Mesendoderm (in vitro differentiated cells): ENCODE measurements at regions not wholly inside any gene's neighbourhood (a gene's known extent, or its start where the extent isn't known, plus 50 kb on each side); places are given as distances from the start of the nearest gene placed in this dataset.

ENCODE experiments used
- DNase-seq: peaks from one replicate; pipeline ENCODE4 v3.0.0; 2013
- H2AK5ac ChIP-seq: 2 replicates; pipeline ENCODE4 v1.6.1; 2013; ENCODE audit warnings: low read length, inconsistent platforms
- H2BK120ac ChIP-seq: 2 replicates; pipeline ENCODE4 v1.6.1; 2013; ENCODE audit warnings: low read depth, mild to moderate bottlenecking, low read length, moderate library complexity, mixed read lengths
- H2BK15ac ChIP-seq: replicated peaks from 2 replicates; pipeline ENCODE4 v1.6.1; 2013; ENCODE audit warnings: low read depth, mild to moderate bottlenecking, moderate library complexity
- H2BK5ac ChIP-seq: 2 replicates; pipeline ENCODE4 v1.6.1; 2013; ENCODE audit warnings: low read length, inconsistent platforms
- H3K18ac ChIP-seq: 2 replicates; pipeline ENCODE4 v1.6.1; 2013; ENCODE audit warnings: mild to moderate bottlenecking, low read length, mixed read lengths
- H3K23ac ChIP-seq: one replicate; pipeline ENCODE4 v1.6.1; 2013; ENCODE audit warnings: low read length
- H3K27ac ChIP-seq: 2 replicates; pipeline ENCODE4 v1.5.1; 2013; ENCODE audit warnings: low read depth, mild to moderate bottlenecking, inconsistent platforms, low read length, moderate library complexity
- H3K27me3 ChIP-seq: 2 replicates; pipeline ENCODE4 v1.6.1; 2013; ENCODE audit warnings: low read length, control low read depth, mild to moderate bottlenecking, inconsistent platforms; ENCODE audit not compliant: insufficient read depth, poor library complexity
- H3K36me3 ChIP-seq: 2 replicates; pipeline ENCODE4 v1.6.1; 2013; ENCODE audit warnings: low read length, inconsistent platforms; ENCODE audit not compliant: control insufficient read depth, insufficient read depth
- H3K4ac ChIP-seq: one replicate; pipeline ENCODE4 v1.6.1; 2013; ENCODE audit warnings: low read depth, mild to moderate bottlenecking, low read length, moderate library complexity
- H3K4me1 ChIP-seq: 2 replicates; pipeline ENCODE4 v1.6.1; 2013; ENCODE audit warnings: low read depth, low read length, inconsistent platforms; ENCODE audit not compliant: control insufficient read depth
- H3K4me2 ChIP-seq: 2 replicates; pipeline ENCODE4 v1.6.1; 2013; ENCODE audit warnings: low read length
- H3K4me3 ChIP-seq: 2 replicates; pipeline ENCODE4 v1.5.1; 2013; ENCODE audit warnings: mild to moderate bottlenecking, low read length
- H3K56ac ChIP-seq: one replicate; pipeline ENCODE4 v1.6.1; 2013; ENCODE audit warnings: low read length
- H3K79me1 ChIP-seq: 2 replicates; pipeline ENCODE4 v1.6.1; 2013; ENCODE audit warnings: low read length, inconsistent platforms
- H3K79me2 ChIP-seq: 2 replicates; pipeline ENCODE4 v1.6.1; 2013; ENCODE audit warnings: mild to moderate bottlenecking, low read length; ENCODE audit not compliant: control insufficient read depth, insufficient read depth
- H3K9ac ChIP-seq: 2 replicates; pipeline ENCODE4 v1.6.1; 2013; ENCODE audit warnings: low read length, inconsistent platforms
- H4K5ac ChIP-seq: one replicate; pipeline ENCODE4 v1.6.1; 2013; ENCODE audit warnings: low read length
- H4K8ac ChIP-seq: one replicate; pipeline ENCODE4 v1.6.1; 2013; ENCODE audit warnings: low read depth, mild to moderate bottlenecking, control low read depth, low read length, moderate library complexity
- WGBS: extraction: QIAGEN DNeasy Blood & Tissue Kit; methylation state at CpG from one replicate; pipeline ENCODE4 v1.1.7; 2013; ENCODE audit warnings: low lambda C conversion rate, missing lambda C conversion rate; ENCODE audit not compliant: insufficient coverage; ENCODE audit errors: extremely low coverage; 5-methylcytosine and 5-hydroxymethylcytosine counted together

GRCh38 chr10:129416155-129416554 lies 50.9 kb upstream of the MGMT start:
- H4K8ac ChIP-seq, result no peak overlapping the region
- no peak overlapping the region for H3K27ac ChIP-seq
- H3K79me2 ChIP-seq, result no peaks in the 10 kb centered on the region
- H3K56ac ChIP-seq, result no peak overlapping the region
- WGBS, result no CpG with 5 or more reads among the region's 8 CpGs
- H2BK5ac ChIP-seq, result no peak overlapping the region
- DNase-seq, result no peak
- H3K4ac ChIP-seq, result no peak overlapping the region
- H4K5ac ChIP-seq, result no peak overlapping the region
- no peak overlapping the region for H3K9ac ChIP-seq
- H3K4me1 ChIP-seq, result no peaks in the 10 kb centered on the region
- H2BK120ac ChIP-seq, result no peak overlapping the region
- H3K18ac ChIP-seq, result no peak overlapping the region
- no peak overlapping the region for H2BK15ac ChIP-seq
- H2AK5ac ChIP-seq, result no peak overlapping the region
- H3K4me2 ChIP-seq, result no peak overlapping the region
- no peak overlapping the region for H3K4me3 ChIP-seq
- no peak overlapping the region for H3K23ac ChIP-seq
- no peaks in the 10 kb centered on the region for H3K79me1 ChIP-seq
- H3K36me3 ChIP-seq, result no peaks in the 10 kb centered on the region
- no peaks in the 10 kb centered on the region for H3K27me3 ChIP-seq

- no peak overlapping the region for H3K4me3 ChIP-seq
- no peak overlapping the region for H2AK5ac ChIP-seq
- no peak overlapping the region for H3K4me2 ChIP-seq
- no peak overlapping the region for H4K8ac ChIP-seq
- no peak overlapping the region for H3K27ac ChIP-seq
- no peaks in the 10 kb centered on the region for H3K27me3 ChIP-seq
- no peak overlapping the region for H4K5ac ChIP-seq
- no CpG with 5 or more reads among the region's 14 CpGs for WGBS
- H3K23ac ChIP-seq, result no peak overlapping the region
- H3K36me3 ChIP-seq, result no peaks in the 10 kb centered on the region
- no peak overlapping the region for H2BK5ac ChIP-seq
- H3K79me2 ChIP-seq, result no peaks in the 10 kb centered on the region
- no peak overlapping the region for H2BK15ac ChIP-seq
- no peak overlapping the region for H2BK120ac ChIP-seq
- no peak overlapping the region for H3K56ac ChIP-seq
- H3K18ac ChIP-seq, result no peak overlapping the region
- no peaks in the 10 kb centered on the region for H3K4me1 ChIP-seq
- DNase-seq, result no peak
- H3K79me1 ChIP-seq, result no peaks in the 10 kb centered on the region
- H3K9ac ChIP-seq, result no peak overlapping the region
- H3K4ac ChIP-seq, result no peak overlapping the region
Measured at GRCh38 chr10:129416956-129417765, 49.9 kb upstream of the MGMT start.
